ENCODE measurements at regions not wholly inside any gene's neighbourhood (a gene's known extent, or its start where the extent isn't known, plus 50 kb on each side); places are given as distances from the start of the nearest gene placed in this dataset.

GRCh38 chr12:127681151-127681754 lies 585.7 kb upstream of the TMEM132C start:
- peaks cover 11% of the 10 kb centered on the region for H3K9me3 ChIP-seq (replicated peaks; ENCODE audit: control insufficient read depth, insufficient read depth, low read length)
- no peak overlapping the region for H3K4me3 ChIP-seq (replicated peaks in 1 of 3; ENCODE audit: insufficient read depth in 1 of 3, low read depth in 1 of 3, low read length in 3 of 3)
- no peak for TF ChIP-seq MYC (IDR thresholded peaks at IDR 0.05; ENCODE audit: low read depth, low read length)
- no peak for TF ChIP-seq POLR2AphosphoS5 (IDR thresholded peaks at IDR 0.05; ENCODE audit: insufficient read depth, low read depth, low read length)
- TF ChIP-seq MAX (IDR thresholded peaks at IDR 0.05; ENCODE audit: insufficient read depth, insufficient read length), result no peak
- no peak for TF ChIP-seq CTCF (IDR thresholded peaks at IDR 0.05; ENCODE audit: extremely low read depth in 1 of 2, insufficient read depth in 1 of 2, low read depth in 1 of 2, low read length in 2 of 2)
- TF ChIP-seq POLR2A (IDR thresholded peaks at IDR 0.05; ENCODE audit: low read depth, low read length), result no peak
- no peak for TF ChIP-seq FOS (IDR thresholded peaks at IDR 0.05; ENCODE audit: borderline replicate concordance, insufficient read depth, low read length)
- TF ChIP-seq JUN (IDR thresholded peaks at IDR 0.05; ENCODE audit: borderline replicate concordance, insufficient read depth, insufficient read length, low read depth), result no peak
- TF ChIP-seq GATA2 (IDR thresholded peaks at IDR 0.05; ENCODE audit: insufficient read depth, insufficient read length, low read depth, low read length), result no peak
- no peaks in the 10 kb centered on the region for H3K79me2 ChIP-seq (ENCODE audit: control insufficient read depth, insufficient read depth, low read length)
- BruUV-seq (replicated peaks), result no TSS peak
- dilution Hi-C loops (cut with MboI; ENCODE audit: extremely low pct_ligation_motif_present, low sequenced_read_pairs), result no loop called here
- H3K27me3 ChIP-seq (ENCODE audit: control insufficient read depth in 2 of 2, insufficient read depth in 2 of 2, low read length in 2 of 2), result no peaks in the 10 kb centered on the region
- no peak overlapping the region for H3K4me2 ChIP-seq (ENCODE audit: insufficient read depth, low read length)
- POLR2A ChIA-PET, result no interaction called here
- FAIRE-seq (no peak), DNase-seq (ENCODE audit: low read depth, low spot score) (no peak)
- no peak overlapping the region for H2AFZ ChIP-seq (ENCODE audit: low read depth, low read length)
- no peaks in the 10 kb centered on the region for H4K20me1 ChIP-seq (replicated peaks; ENCODE audit: control insufficient read depth, extremely low read depth, insufficient read depth, low read length)
- CTCF ChIA-PET, result no interaction called here
- H3K4me1 ChIP-seq (ENCODE audit: control insufficient read depth, extremely low read depth, insufficient read depth, low read length), result no peaks in the 10 kb centered on the region
- intact Hi-C loops (cut with micrococcal nuclease), result no loop called here
- H3K9ac ChIP-seq (replicated peaks; ENCODE audit: extremely low read depth, insufficient read depth, low read length), result no peak overlapping the region
- H3K27ac ChIP-seq (ENCODE audit: insufficient read depth, low read depth, low read length), result no peak overlapping the region
- no peaks in the 10 kb centered on the region for H3K9me1 ChIP-seq (replicated peaks; ENCODE audit: control insufficient read depth, extremely low read depth, insufficient read depth, low read length)
- H3K36me3 ChIP-seq (ENCODE audit: control insufficient read depth in 2 of 2, extremely low read depth in 1 of 2, insufficient read depth in 2 of 2, low read length in 2 of 2), result no peaks in the 10 kb centered on the region

Measured in endothelial cell of umbilical vein (primary cell).